RWPE2 (cell line): ENCODE measurements at regions not wholly inside any gene's neighbourhood (a gene's known extent, or its start where the extent isn't known, plus 50 kb on each side); places are given as distances from the start of the nearest gene placed in this dataset.

Experiments used
- ATAC-seq: fragments of 200-7000 bp; cut with Tn5 transposase; 3 replicates; pipeline ENCODE4 v1.9.1; 2021; ENCODE audit warnings: low read depth
- DNase-seq: peaks from one replicate; pipeline ENCODE4 v3.0.0-alpha.2; 2020; ENCODE audit warnings: low spot score
- H3K27ac ChIP-seq: fragments of 450-650 bp; 2 replicates; pipeline ENCODE4 v1.5.1; 2017; ENCODE audit warnings: mild to moderate bottlenecking; ENCODE audit not compliant: poor library complexity, severe bottlenecking
- H3K27me3 ChIP-seq: fragments of 250-450 bp; sonication (Bioruptor Pico); 2 replicates; pipeline ENCODE4 v1.5.1; 2021; ENCODE audit warnings: mild to moderate bottlenecking, moderate library complexity; ENCODE audit not compliant: insufficient read depth, poor library complexity, severe bottlenecking
- H3K36me3 ChIP-seq: fragments of 250-450 bp; sonication (Bioruptor Pico); 2 replicates; pipeline ENCODE4 v1.5.1; 2020; ENCODE audit warnings: low read depth, mild to moderate bottlenecking, moderate library complexity
- H3K4me1 ChIP-seq: fragments of 250-450 bp; sonication (Bioruptor Pico); 2 replicates; pipeline ENCODE4 v1.5.1; 2021; ENCODE audit warnings: mild to moderate bottlenecking, moderate library complexity; ENCODE audit not compliant: insufficient read depth, poor library complexity, severe bottlenecking
- H3K4me3 ChIP-seq: fragments of 250-450 bp; sonication (Bioruptor Pico); 2 replicates; pipeline ENCODE4 v1.5.1; 2021; ENCODE audit warnings: mild to moderate bottlenecking, moderate library complexity; ENCODE audit not compliant: severe bottlenecking
- H3K9me3 ChIP-seq: fragments of 250-450 bp; sonication (Bioruptor Pico); 2 replicates; pipeline ENCODE4 v1.5.1; 2021; ENCODE audit warnings: mild to moderate bottlenecking, moderate library complexity; ENCODE audit not compliant: severe bottlenecking
- TF ChIP-seq, protein P1 (sequence below): fragments of 450-650 bp; IDR thresholded peaks from one replicate; pipeline ENCODE4 v1.5.1; 2017; ENCODE audit warnings: mild to moderate bottlenecking, moderate library complexity; ENCODE audit not compliant: poor library complexity, severe bottlenecking

DNA sequence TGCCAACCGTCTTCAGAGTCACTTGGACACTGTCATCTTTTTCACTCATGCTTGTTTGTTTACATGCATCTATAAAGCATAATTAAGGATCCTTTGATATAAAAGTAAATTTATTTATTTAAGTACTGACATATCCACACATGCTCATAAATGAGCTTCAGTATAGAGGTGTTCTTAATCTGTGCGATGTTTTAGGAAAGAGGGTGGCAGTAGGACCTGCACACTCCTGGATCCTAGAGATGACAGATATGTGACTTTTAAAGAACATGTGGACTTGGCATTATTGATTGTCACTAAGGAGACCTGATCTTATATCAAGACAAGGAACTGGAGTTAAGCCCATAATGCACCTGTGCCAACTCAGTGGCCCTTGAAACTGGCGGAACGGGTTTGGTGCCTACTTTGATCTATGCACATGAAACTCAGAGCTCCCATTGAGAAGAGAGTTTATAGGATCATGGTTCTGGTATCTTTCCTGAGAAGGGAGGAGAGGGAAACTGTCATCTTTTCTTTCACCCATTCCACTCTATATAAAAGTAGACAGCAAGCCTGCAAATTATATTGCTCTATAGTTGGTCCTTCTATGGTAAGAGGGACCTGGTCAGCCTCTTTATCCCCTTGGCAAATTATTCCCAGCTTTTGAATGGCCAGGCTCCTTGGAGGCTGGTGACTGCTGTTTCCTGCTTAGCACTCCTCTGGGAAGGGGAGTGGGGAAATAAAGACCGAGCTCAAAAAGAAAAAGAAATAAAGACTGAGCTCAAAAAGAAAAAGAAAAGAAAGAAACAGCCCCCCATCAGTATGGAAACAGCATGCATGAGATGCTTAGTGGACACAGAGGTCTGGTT, 57.8 kb upstream of the LIFR start:
- Histone ChIP-seq H3K27ac (no peak overlapping the region), H3K36me3 (no peaks in the 10 kb centered on the region), H3K27me3 (no peaks in the 10 kb centered on the region), H3K9me3 (peaks cover 12% of the 10 kb centered on the region), H3K4me1 (no peaks in the 10 kb centered on the region), H3K4me3 (no peak overlapping the region)
- ATAC-seq: no peak
- TF ChIP-seq, protein P1, sequence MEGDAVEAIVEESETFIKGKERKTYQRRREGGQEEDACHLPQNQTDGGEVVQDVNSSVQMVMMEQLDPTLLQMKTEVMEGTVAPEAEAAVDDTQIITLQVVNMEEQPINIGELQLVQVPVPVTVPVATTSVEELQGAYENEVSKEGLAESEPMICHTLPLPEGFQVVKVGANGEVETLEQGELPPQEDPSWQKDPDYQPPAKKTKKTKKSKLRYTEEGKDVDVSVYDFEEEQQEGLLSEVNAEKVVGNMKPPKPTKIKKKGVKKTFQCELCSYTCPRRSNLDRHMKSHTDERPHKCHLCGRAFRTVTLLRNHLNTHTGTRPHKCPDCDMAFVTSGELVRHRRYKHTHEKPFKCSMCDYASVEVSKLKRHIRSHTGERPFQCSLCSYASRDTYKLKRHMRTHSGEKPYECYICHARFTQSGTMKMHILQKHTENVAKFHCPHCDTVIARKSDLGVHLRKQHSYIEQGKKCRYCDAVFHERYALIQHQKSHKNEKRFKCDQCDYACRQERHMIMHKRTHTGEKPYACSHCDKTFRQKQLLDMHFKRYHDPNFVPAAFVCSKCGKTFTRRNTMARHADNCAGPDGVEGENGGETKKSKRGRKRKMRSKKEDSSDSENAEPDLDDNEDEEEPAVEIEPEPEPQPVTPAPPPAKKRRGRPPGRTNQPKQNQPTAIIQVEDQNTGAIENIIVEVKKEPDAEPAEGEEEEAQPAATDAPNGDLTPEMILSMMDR: no peak
- no peak for DNase-seq

DNA sequence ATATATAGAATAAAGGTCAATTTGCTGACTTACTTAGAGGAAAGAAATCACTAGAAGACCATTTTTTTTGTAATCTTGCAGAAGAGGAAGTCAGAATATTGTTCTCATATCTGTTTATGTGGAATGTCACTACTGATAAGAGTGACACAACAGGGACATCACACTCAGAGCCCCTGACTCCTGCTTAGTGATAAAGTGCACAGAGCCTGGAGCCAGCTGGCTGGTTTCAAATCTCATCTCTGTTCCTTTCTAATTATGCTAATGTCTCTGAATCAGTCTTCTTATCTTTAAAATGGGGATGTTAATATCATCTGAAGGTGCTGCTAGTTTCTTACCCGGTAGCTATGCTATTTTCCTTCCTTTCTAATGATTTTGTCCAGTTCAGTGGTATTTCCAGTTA, 58.6 kb upstream of the LIFR start:
- H3K4me3 ChIP-seq: no peak overlapping the region
- H3K36me3 ChIP-seq: no peaks in the 10 kb centered on the region
- no peaks in the 10 kb centered on the region for H3K4me1 ChIP-seq
- ATAC-seq (no peak), DNase-seq (no peak)
- H3K9me3 ChIP-seq: peaks cover 12% of the 10 kb centered on the region
- TF ChIP-seq, protein P1: no peak
- no peaks in the 10 kb centered on the region for H3K27me3 ChIP-seq
- no peak overlapping the region for H3K27ac ChIP-seq

DNA sequence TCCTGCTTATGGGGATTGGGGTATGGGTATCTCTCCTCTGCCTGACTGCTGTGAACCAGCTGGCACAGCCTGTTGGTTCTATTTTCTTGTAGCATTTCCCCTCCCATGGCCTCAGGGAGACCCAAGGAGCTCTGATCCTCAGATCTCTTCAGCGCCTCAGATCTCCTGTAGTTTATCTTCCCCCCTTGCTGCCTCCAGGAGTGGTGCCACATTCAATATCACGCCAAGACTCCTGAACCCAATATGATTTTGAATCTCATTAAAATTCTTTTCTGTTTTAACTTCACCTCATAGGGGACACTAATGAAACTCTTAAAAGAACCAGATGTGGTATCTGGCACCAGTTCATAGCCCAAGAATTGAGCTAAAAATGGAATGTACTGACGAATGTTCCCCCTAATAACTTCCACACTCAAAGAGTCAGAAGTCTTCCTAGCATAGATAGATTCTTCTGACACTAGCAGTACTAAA, 59.6 kb upstream of the LIFR start:
- H3K9me3 ChIP-seq: peaks cover 12% of the 10 kb centered on the region
- H3K4me1 ChIP-seq: no peaks in the 10 kb centered on the region
- H3K27me3 ChIP-seq: no peaks in the 10 kb centered on the region
- DNase-seq (no peak), ATAC-seq (no peak)
- no peak overlapping the region for H3K27ac ChIP-seq
- H3K4me3 ChIP-seq: no peak overlapping the region
- TF ChIP-seq, protein P1: no peak
- no peaks in the 10 kb centered on the region for H3K36me3 ChIP-seq

DNA sequence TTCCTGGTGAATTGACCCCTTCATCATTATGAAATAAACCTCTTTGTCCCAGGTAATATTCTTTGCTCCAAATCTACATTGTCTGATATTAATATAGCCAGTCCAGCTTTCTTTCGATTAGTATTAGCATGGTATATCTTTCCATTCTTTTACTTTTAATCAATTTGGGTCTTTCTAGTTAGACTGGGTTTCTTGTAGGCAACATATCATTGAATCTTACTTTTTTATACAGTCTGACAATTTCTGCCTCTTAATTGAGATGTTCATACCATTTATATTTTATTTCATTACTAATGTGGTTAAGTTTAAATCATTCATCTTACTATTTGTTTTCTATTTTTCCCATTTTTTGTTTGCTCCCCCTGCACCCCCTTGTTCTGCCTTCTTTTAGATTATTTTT, 61.7 kb upstream of the LIFR start:
- Histone ChIP-seq H3K36me3 (no peaks in the 10 kb centered on the region), H3K4me1 (no peaks in the 10 kb centered on the region), H3K4me3 (no peak overlapping the region), H3K27ac (no peak overlapping the region), H3K27me3 (no peaks in the 10 kb centered on the region), H3K9me3 (peaks cover 12% of the 10 kb centered on the region)
- TF ChIP-seq, protein P1: no peak
- DNase-seq (no peak), ATAC-seq (no peak)

DNA sequence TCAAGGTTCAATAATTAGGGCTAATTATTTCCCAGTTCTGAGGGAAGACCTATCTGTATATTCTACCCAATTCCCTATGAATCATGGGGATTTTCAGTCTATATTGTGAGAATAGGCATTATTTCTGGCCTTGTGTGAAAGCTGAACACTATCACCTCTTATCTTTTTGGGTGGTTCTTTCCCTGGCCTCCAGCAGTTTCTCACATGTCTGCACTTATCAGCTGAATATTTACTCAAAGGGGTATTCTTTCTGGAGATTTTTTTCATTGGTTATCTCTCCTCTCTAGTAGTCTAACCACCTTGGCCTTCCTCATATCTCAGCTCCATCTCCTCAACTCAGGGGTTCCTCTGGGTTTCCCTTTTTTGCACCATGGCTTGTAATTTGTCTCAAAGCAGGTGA, 64.9 kb upstream of the LIFR start:
- DNase-seq (no peak), ATAC-seq (no peak)
- H3K4me3 ChIP-seq: no peak overlapping the region
- no peaks in the 10 kb centered on the region for H3K36me3 ChIP-seq
- no peak overlapping the region for H3K27ac ChIP-seq
- H3K27me3 ChIP-seq: no peaks in the 10 kb centered on the region
- TF ChIP-seq, protein P1: no peak
- no peaks in the 10 kb centered on the region for H3K4me1 ChIP-seq
- peaks cover 12% of the 10 kb centered on the region for H3K9me3 ChIP-seq
